Stimulated activated effector memory CD8-positive, alpha-beta T cell treated with anti-CD3 and anti-CD28 coated beads, Interleukin-12 subunit alpha, Interleukin-12 subunit beta, amount 100 ng/mL, for 72 hours (primary cell): ENCODE measurements at regions not wholly inside any gene's neighbourhood (a gene's known extent, or its start where the extent isn't known, plus 50 kb on each side); places are given as distances from the start of the nearest gene placed in this dataset.
"Not testable (repeated sequence)": the region's sequence is repeated elsewhere in the genome, so short reads cannot be mapped to it uniquely, and the experiment has no call there.

Experiments
- ATAC-seq: fragments of 150-1000 bp; cut with Tn5 transposase; 2 replicates; pipeline ENCODE4 v1.10.0; 2021
- DNase-seq, 2 donors: peaks; one replicate each; pipeline ENCODE4 v3.0.0; 2021 to 2022; ENCODE audit warnings: low spot score in 2 of 2
- H3K27ac Mint-ChIP-seq: one replicate; pipeline ENCODE4 v1.8.0; 2022; ENCODE audit warnings: mild to moderate bottlenecking, mixed read lengths
- H3K36me3 Mint-ChIP-seq: one replicate; pipeline ENCODE4 v1.8.0; 2022; ENCODE audit warnings: mild to moderate bottlenecking, mixed read lengths
- H3K4me1 Mint-ChIP-seq: one replicate; pipeline ENCODE4 v1.8.0; 2022; ENCODE audit warnings: mixed read lengths
- H3K4me3 Mint-ChIP-seq: one replicate; pipeline ENCODE4 v1.8.0; 2022; ENCODE audit warnings: mild to moderate bottlenecking, mixed read lengths
- H3K9me3 Mint-ChIP-seq: one replicate; pipeline ENCODE4 v1.8.0; 2022; ENCODE audit warnings: mixed read lengths

GRCh38 chr1:86633306-86633838 lies 71.0 kb upstream of the SH3GLB1 start:
- not testable (repeated sequence) for H3K27ac Mint-ChIP-seq, H3K36me3 Mint-ChIP-seq, ATAC-seq, H3K4me3 Mint-ChIP-seq, H3K4me1 Mint-ChIP-seq, DNase-seq, H3K9me3 Mint-ChIP-seq

DNA sequence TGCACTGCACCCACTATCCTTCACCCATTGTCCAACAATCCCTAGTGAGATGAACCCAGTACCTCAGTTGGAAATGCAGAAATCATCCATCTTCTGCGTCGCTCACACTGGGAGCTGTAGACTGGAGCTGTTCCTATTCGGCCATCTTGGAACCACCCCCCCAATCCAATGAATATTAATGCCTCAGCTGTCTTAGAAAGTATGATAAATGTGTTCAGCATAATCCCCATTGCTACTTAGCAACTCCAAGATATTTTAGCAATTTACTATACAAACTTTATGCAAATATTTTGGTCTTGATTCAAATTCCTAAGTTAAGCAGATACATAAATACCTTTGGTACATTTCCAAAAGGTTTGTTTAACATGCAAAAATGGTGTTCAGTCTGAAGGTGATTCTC lies 70.5 kb upstream of the SH3GLB1 start:
- no peaks in the 10 kb centered on the region for H3K36me3 Mint-ChIP-seq
- ATAC-seq (no peak), DNase-seq (no peak)
- no peak overlapping the region for H3K27ac Mint-ChIP-seq
- peaks cover 3% of the 10 kb centered on the region for H3K9me3 Mint-ChIP-seq
- no peak overlapping the region for H3K4me3 Mint-ChIP-seq
- no peaks in the 10 kb centered on the region for H3K4me1 Mint-ChIP-seq

- no peaks in the 10 kb centered on the region for H3K36me3 Mint-ChIP-seq
These were observed 67.5 kb upstream of the SH3GLB1 start for GRCh38 chr1:86636898-86637297.

GRCh38 chr1:86640161-86640670 lies 64.2 kb upstream of the SH3GLB1 start:
- no peaks in the 10 kb centered on the region for H3K9me3 Mint-ChIP-seq
- no peak overlapping the region for H3K27ac Mint-ChIP-seq
- H3K36me3 Mint-ChIP-seq = no peaks in the 10 kb centered on the region
- DNase-seq (no peak), ATAC-seq (no peak)
- no peaks in the 10 kb centered on the region for H3K4me1 Mint-ChIP-seq
- no peak overlapping the region for H3K4me3 Mint-ChIP-seq

More at GRCh38 chr1:86636898-86637297, 67.5 kb upstream of the SH3GLB1 start:
- Mint-ChIP-seq H3K4me3 (no peak overlapping the region), H3K4me1 (no peaks in the 10 kb centered on the region), H3K9me3 (no peaks in the 10 kb centered on the region), H3K27ac (no peak overlapping the region)
- ATAC-seq = no peak
- DNase-seq = no peak

DNA sequence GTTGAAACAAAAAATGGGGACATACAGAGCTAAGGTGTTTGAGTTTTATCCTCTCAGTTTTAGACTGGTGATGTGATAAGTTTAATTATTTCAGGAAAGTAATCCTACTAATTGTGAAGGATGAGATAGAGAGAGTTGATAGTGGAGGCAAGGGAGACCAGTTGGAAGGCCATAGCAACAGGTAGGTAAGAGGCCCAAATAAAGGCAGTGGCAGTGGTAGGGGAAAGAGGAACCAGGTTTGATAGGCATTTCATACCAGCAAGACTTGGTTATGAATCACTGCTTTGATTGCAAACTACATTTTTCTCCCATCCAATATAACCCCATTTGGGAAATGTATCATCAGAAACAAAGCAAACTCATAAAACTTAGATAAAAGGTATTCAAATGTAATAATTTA lies 63.1 kb upstream of the SH3GLB1 start:
- Mint-ChIP-seq H3K4me3 (no peak overlapping the region), H3K9me3 (no peaks in the 10 kb centered on the region), H3K4me1 (no peaks in the 10 kb centered on the region), H3K36me3 (no peaks in the 10 kb centered on the region), H3K27ac (no peak overlapping the region)
- DNase-seq = no peak
- ATAC-seq = no peak

GRCh38 chr1:86644655-86645054 lies 59.7 kb upstream of the SH3GLB1 start:
- not testable (repeated sequence) for DNase-seq

DNA sequence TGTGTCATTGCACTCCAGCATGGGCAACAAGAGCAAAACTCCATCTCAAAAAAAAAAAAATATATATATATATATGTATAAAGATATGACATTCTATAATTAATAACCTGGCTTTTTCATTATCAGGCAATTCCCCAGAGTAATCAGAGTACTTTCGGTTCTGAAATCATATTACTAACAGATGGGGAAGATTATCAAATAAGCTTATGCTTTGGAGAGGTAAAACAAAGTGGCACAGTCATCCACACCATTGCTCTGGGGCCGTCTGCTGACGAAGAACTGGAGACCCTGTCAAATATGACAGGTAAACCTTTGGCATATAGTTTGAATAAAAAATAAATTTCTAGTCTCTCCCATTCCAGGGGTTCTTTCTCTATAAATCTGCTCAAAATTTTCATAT lies 58.5 kb upstream of the SH3GLB1 start:
- ATAC-seq (no peak), DNase-seq (no peak)
- H3K4me3 Mint-ChIP-seq = no peak overlapping the region
- H3K9me3 Mint-ChIP-seq = no peaks in the 10 kb centered on the region
- no peak overlapping the region for H3K27ac Mint-ChIP-seq
- no peaks in the 10 kb centered on the region for H3K4me1 Mint-ChIP-seq
- H3K36me3 Mint-ChIP-seq = no peaks in the 10 kb centered on the region

More at GRCh38 chr1:86644655-86645054, 59.7 kb upstream of the SH3GLB1 start:
- not testable (repeated sequence) for H3K4me3 Mint-ChIP-seq, H3K27ac Mint-ChIP-seq, H3K9me3 Mint-ChIP-seq, H3K4me1 Mint-ChIP-seq, H3K36me3 Mint-ChIP-seq, ATAC-seq

GRCh38 chr1:86646256-86646655 lies 58.1 kb upstream of the SH3GLB1 start:
- no peak for ATAC-seq
- Mint-ChIP-seq H3K27ac (no peak overlapping the region), H3K36me3 (no peaks in the 10 kb centered on the region), H3K4me1 (no peaks in the 10 kb centered on the region), H3K9me3 (no peaks in the 10 kb centered on the region), H3K4me3 (no peak overlapping the region)
- no peak for DNase-seq

- Mint-ChIP-seq H3K4me1 (no peaks in the 10 kb centered on the region), H3K4me3 (no peak overlapping the region), H3K27ac (no peak overlapping the region), H3K9me3 (no peaks in the 10 kb centered on the region), H3K36me3 (no peaks in the 10 kb centered on the region)
- no peak for DNase-seq
- ATAC-seq = peak; percentile 59
These were observed 56.1 kb upstream of the SH3GLB1 start for GRCh38 chr1:86648255-86648654.

DNA sequence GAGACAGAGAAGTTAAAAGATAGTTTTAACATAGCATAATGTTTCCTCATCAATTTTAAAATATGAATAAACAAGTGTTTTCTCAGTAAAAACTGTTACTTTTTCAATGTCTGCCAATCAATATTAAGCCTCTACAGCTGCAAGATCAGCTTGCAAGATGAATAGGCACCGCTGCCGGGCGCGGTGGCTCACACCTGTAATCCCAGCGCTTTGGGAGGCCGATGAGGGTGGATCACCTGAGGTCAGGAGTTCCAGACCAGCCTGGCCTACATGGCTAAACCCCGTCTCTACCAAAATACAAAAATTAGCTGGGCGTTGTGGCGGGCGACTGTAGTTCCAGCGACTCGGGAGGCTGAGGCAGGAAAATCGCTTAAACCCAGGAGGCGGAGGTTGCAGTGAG lies 54.8 kb upstream of the SH3GLB1 start:
- Mint-ChIP-seq H3K9me3 (no peaks in the 10 kb centered on the region), H3K4me1 (no peaks in the 10 kb centered on the region), H3K4me3 (no peak overlapping the region), H3K27ac (no peak overlapping the region), H3K36me3 (no peaks in the 10 kb centered on the region)
- DNase-seq = no peak
- ATAC-seq = no peak

DNA sequence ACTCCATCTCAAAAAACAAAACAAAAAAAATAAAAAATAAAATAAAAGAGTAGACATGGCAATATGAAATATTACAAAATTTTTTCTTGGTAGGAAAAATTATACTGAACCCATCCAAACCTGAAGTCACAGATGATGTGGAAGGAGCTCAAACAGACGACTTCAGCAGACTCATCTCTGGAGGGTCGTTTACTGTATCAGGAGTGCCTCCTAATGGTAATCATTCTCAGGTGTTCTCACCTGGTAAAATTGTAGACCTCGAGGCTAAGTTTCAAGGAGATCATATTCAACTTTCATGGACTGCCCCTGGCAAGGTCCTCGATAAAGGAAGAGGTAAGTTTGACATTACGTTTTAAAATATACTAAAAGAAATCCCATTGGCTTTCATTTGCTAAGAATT lies 54.3 kb upstream of the SH3GLB1 start:
- no peaks in the 10 kb centered on the region for H3K36me3 Mint-ChIP-seq
- H3K27ac Mint-ChIP-seq = no peak overlapping the region
- no peaks in the 10 kb centered on the region for H3K4me1 Mint-ChIP-seq
- ATAC-seq (no peak), DNase-seq (no peak)
- no peak overlapping the region for H3K4me3 Mint-ChIP-seq
- H3K9me3 Mint-ChIP-seq = no peaks in the 10 kb centered on the region
